Smooth muscle cell (in vitro differentiated cells): ENCODE measurements at regions not wholly inside any gene's neighbourhood (a gene's known extent, or its start where the extent isn't known, plus 50 kb on each side); places are given as distances from the start of the nearest gene placed in this dataset.

Experiments used
- DNase-seq: peaks from one replicate; lab custom pipeline; 2025; ENCODE audit not compliant: unreplicated experiment; lab: John Stamatoyannopoulos, UW
- H2AFZ ChIP-seq: fragments of 200-600 bp; sonication (generic); 2 replicates; pipeline ENCODE4 v1.6.0; 2016; ENCODE audit warnings: antibody characterized with exemption, low read depth, mild to moderate bottlenecking
- H3F3A ChIP-seq: fragments of 200-600 bp; sonication (generic); 2 replicates; pipeline ENCODE4 v1.6.0; 2017; ENCODE audit warnings: antibody characterized with exemption, low read depth
- H3K27ac ChIP-seq: fragments of 200-600 bp; sonication (generic); 2 replicates; pipeline ENCODE4 v1.5.1; 2016; ENCODE audit warnings: low read depth, mild to moderate bottlenecking
- H3K27me3 ChIP-seq: fragments of 200-600 bp; sonication (generic); 2 replicates; pipeline ENCODE4 v1.6.1; 2016; ENCODE audit warnings: low read depth, mild to moderate bottlenecking
- H3K36me3 ChIP-seq: fragments of 200-600 bp; sonication (generic); 2 replicates; pipeline ENCODE4 v1.5.1; 2016; ENCODE audit warnings: low read depth
- H3K4me1 ChIP-seq: fragments of 200-600 bp; sonication (generic); 2 replicates; pipeline ENCODE4 v1.5.1; 2016; ENCODE audit warnings: low read depth
- H3K4me2 ChIP-seq: fragments of 200-600 bp; sonication (generic); 2 replicates; pipeline ENCODE4 v1.6.0; 2016; ENCODE audit warnings: mild to moderate bottlenecking
- H3K4me3 ChIP-seq: fragments of 200-600 bp; sonication (generic); 2 replicates; pipeline ENCODE4 v1.5.1; 2016; ENCODE audit warnings: mild to moderate bottlenecking
- H3K79me2 ChIP-seq: fragments of 200-600 bp; sonication (generic); 2 replicates; pipeline ENCODE4 v1.6.0; 2016; ENCODE audit warnings: low read depth, mild to moderate bottlenecking
- H3K9ac ChIP-seq: fragments of 200-600 bp; sonication (generic); 2 replicates; pipeline ENCODE4 v1.6.0; 2016; ENCODE audit warnings: low read depth
- H3K9me3 ChIP-seq: fragments of 200-600 bp; sonication (generic); replicated peaks from 2 replicates; pipeline ENCODE4 v1.5.1; 2016; ENCODE audit warnings: low read depth
- H4K20me1 ChIP-seq: fragments of 200-600 bp; sonication (generic); 2 replicates; pipeline ENCODE4 v1.6.0; 2016; ENCODE audit warnings: low read depth
- WGBS: methylation state at CpG from one replicate; pipeline ENCODE4 v1.1.7; 2016; ENCODE audit warnings: low lambda C conversion rate; 5-methylcytosine and 5-hydroxymethylcytosine counted together
- TF ChIP-seq, protein P1 (sequence below): fragments of 200-600 bp; sonication (generic); IDR thresholded peaks from 2 replicates; pipeline ENCODE4 v1.5.1; 2017; ENCODE audit warnings: borderline replicate concordance, mild to moderate bottlenecking, antibody characterized with exemption; ENCODE audit not compliant: insufficient read depth, poor library complexity, severe bottlenecking

DNA sequence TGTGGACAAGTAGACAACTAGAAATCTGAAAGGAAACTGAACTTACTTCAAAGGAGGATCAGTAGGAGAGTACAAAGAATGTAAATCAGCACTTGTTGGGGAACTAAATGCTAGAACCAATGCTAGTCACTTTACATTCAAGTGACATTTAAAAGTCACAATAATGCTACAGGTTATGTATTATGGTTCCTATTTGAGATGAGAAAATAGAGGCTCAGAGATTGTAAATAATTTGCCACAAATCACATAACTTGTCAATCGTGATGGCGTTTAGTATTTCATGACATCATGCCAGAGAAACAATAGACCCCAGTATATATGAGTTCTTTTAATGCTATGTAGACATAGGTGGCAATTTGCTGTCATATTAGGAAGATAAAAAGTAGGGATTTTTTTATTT is 467.8 kb upstream of the CBLB start:
- Histone ChIP-seq H3K4me3 (no peak overlapping the region), H3K9me3 (no peaks in the 10 kb centered on the region), H2AFZ (no peak overlapping the region), H3K27ac (no peak overlapping the region), H4K20me1 (no peaks in the 10 kb centered on the region), H3K9ac (no peak overlapping the region), H3K4me2 (no peak overlapping the region), H3K4me1 (peaks cover 5% of the 10 kb centered on the region), H3K27me3 (no peaks in the 10 kb centered on the region), H3F3A (no peaks in the 10 kb centered on the region), H3K79me2 (no peaks in the 10 kb centered on the region), H3K36me3 (no peaks in the 10 kb centered on the region)
- TF ChIP-seq, protein P1, sequence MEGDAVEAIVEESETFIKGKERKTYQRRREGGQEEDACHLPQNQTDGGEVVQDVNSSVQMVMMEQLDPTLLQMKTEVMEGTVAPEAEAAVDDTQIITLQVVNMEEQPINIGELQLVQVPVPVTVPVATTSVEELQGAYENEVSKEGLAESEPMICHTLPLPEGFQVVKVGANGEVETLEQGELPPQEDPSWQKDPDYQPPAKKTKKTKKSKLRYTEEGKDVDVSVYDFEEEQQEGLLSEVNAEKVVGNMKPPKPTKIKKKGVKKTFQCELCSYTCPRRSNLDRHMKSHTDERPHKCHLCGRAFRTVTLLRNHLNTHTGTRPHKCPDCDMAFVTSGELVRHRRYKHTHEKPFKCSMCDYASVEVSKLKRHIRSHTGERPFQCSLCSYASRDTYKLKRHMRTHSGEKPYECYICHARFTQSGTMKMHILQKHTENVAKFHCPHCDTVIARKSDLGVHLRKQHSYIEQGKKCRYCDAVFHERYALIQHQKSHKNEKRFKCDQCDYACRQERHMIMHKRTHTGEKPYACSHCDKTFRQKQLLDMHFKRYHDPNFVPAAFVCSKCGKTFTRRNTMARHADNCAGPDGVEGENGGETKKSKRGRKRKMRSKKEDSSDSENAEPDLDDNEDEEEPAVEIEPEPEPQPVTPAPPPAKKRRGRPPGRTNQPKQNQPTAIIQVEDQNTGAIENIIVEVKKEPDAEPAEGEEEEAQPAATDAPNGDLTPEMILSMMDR: no peak
- DNase-seq: no peak
- WGBS: 94% methylated on average over 2 of the region's 2 CpGs

DNA sequence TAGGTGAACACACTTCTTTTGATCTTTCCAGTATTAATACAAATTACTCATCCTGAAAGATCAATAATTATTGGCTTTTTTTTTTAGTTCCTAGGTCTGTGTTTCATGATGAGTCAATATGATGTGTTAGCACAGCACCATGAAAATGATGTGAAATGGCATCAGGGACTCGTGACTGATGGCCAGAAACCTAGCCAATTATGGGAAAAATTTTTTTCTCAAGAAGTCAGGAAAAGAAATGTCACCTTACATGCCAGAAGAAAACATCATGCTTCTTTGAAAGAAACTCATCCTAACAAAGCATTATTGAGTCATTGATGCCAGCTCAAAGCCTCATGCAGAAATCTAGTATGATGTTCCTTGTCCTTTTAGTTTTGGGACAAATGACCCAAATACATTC is 468.3 kb upstream of the CBLB start:
- Histone ChIP-seq H3K27ac (no peak overlapping the region), H3K4me3 (no peak overlapping the region)

DNA sequence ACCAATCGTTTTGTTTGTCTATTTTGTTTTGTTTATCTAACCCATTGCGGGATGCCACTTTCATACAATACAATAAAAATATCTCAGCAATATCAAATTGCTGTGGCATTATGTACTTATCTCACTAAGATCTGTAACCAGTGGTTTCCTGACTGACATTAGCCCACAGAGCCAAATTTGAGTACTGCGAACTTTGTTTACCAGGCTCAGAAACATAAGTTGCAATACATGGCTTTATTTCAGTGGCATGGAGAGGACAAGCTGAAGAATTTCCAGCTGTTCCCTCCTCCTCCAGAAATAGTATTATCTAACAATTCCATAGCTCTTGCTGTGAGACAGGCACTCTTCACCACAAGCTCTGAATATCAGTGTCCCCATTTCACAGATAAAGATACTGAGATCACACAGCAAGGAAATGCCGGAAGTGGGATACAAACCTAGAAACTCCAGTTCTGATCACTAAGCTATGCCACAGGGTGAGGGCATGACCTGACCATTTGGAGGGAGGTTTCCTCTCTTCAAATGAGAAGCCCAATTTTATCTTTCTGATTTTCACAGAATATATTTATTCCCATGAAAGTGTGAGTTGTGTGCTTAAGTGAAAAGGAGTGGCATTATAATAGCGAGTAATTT is 469.9 kb upstream of the CBLB start:
- H3K27me3 ChIP-seq: peaks cover 10% of the 10 kb centered on the region
- no peaks in the 10 kb centered on the region for H3K9me3 ChIP-seq
- no peaks in the 10 kb centered on the region for H3K36me3 ChIP-seq
- no peak overlapping the region for H3K27ac ChIP-seq
- H4K20me1 ChIP-seq: no peaks in the 10 kb centered on the region
- no peak overlapping the region for H3K4me3 ChIP-seq
- no peaks in the 10 kb centered on the region for H3K79me2 ChIP-seq
- no peak overlapping the region for H3K9ac ChIP-seq
- H2AFZ ChIP-seq: no peak overlapping the region
- TF ChIP-seq, protein P1: no peak
- peaks cover 5% of the 10 kb centered on the region for H3K4me1 ChIP-seq
- no peaks in the 10 kb centered on the region for H3F3A ChIP-seq
- no peak for DNase-seq
- 96% methylated on average over 5 of the region's 5 CpGs for WGBS
- H3K4me2 ChIP-seq: no peak overlapping the region

More for the DNA sequence above, 468.3 kb upstream of the CBLB start:
- H3K4me1 ChIP-seq: peaks cover 5% of the 10 kb centered on the region
- no peak overlapping the region for H3K4me2 ChIP-seq
- no peak overlapping the region for H2AFZ ChIP-seq
- H3K27me3 ChIP-seq: no peaks in the 10 kb centered on the region
- WGBS: 74% methylated on average over 1 of the region's 1 CpG
- H3F3A ChIP-seq: no peaks in the 10 kb centered on the region
- DNase-seq: no peak
- no peaks in the 10 kb centered on the region for H4K20me1 ChIP-seq
- no peak overlapping the region for H3K9ac ChIP-seq
- TF ChIP-seq, protein P1: no peak
- no peaks in the 10 kb centered on the region for H3K9me3 ChIP-seq
- no peaks in the 10 kb centered on the region for H3K36me3 ChIP-seq
- H3K79me2 ChIP-seq: no peaks in the 10 kb centered on the region

DNA sequence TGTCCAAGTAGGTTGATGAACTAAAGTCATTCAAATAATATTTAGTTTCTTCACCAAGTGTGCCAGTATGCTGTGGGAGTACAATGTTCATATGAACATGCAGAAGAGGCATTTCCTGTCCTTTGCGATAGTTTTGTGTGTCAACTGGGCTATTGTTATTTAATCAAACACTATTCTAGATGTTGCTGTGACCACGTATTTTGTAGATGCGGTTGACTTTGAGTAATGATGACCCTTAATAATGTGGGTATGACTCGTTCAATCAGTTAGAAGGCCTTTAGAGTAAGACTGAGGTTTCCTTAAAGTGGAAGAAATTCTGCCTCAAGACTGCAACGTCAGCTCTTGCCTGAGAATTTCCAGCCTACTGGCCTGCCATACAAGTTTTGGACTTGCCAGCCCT is 470.7 kb upstream of the CBLB start:
- Histone ChIP-seq H3K9me3 (no peaks in the 10 kb centered on the region), H3K36me3 (no peaks in the 10 kb centered on the region), H3K4me2 (no peak overlapping the region), H3K4me1 (no peaks in the 10 kb centered on the region), H3K79me2 (no peaks in the 10 kb centered on the region), H4K20me1 (no peaks in the 10 kb centered on the region), H3K27me3 (peaks cover 10% of the 10 kb centered on the region), H3K9ac (no peak overlapping the region), H3K27ac (no peak overlapping the region), H3F3A (peaks cover under 1% of the 10 kb centered on the region), H3K4me3 (no peak overlapping the region), H2AFZ (no peak overlapping the region)
- WGBS: 85% methylated on average over 5 of the region's 5 CpGs
- DNase-seq: no peak
- TF ChIP-seq, protein P1: no peak
